Astrocyte (in vitro differentiated cells and primary cell): ENCODE measurements at regions not wholly inside any gene's neighbourhood (a gene's known extent, or its start where the extent isn't known, plus 50 kb on each side); places are given as distances from the start of the nearest gene placed in this dataset.

Experiments used
- DNase-seq: peaks from one replicate; pipeline ENCODE4 v3.0.0-alpha.2; 2010; ENCODE audit warnings: low read depth
- FAIRE-seq: peaks from 2 replicates; lab custom pipeline; 2011; peaks lifted over from hg19 to GRCh38; lab: Jason Lieb, UNC
- H2AFZ ChIP-seq: 2 replicates; pipeline ENCODE4 v1.6.0; 2012; ENCODE audit warnings: low read depth, low read length, inconsistent platforms
- H3K27ac ChIP-seq: 2 replicates; pipeline ENCODE4 v1.5.1; 2011; ENCODE audit warnings: low read depth, low read length, inconsistent platforms
- H3K27me3 ChIP-seq: 2 replicates; pipeline ENCODE4 v1.6.0; 2011; ENCODE audit warnings: low read length, inconsistent platforms; ENCODE audit not compliant: insufficient read depth
- H3K36me3 ChIP-seq: 2 replicates; pipeline ENCODE4 v1.5.1; 2011; ENCODE audit warnings: low read length, inconsistent platforms; ENCODE audit not compliant: insufficient read depth
- H3K4me1 ChIP-seq: 2 replicates; pipeline ENCODE4 v1.5.1; 2011; ENCODE audit warnings: low read length, inconsistent platforms; ENCODE audit not compliant: insufficient read depth
- H3K4me2 ChIP-seq: 2 replicates; pipeline ENCODE4 v1.6.0; 2012; ENCODE audit warnings: low read length, inconsistent platforms
- H3K4me3 ChIP-seq: 2 replicates; pipeline ENCODE4 v1.5.1; 2011; ENCODE audit warnings: low read depth, mild to moderate bottlenecking, low read length, inconsistent platforms; ENCODE audit not compliant: insufficient read depth
- H3K79me2 ChIP-seq: 2 replicates; pipeline ENCODE4 v1.6.0; 2012; ENCODE audit warnings: mild to moderate bottlenecking, low read length, inconsistent platforms; ENCODE audit not compliant: insufficient read depth
- H3K9ac ChIP-seq: 2 replicates; pipeline ENCODE4 v1.6.0; 2012; ENCODE audit warnings: mild to moderate bottlenecking, low read length, inconsistent platforms
- H3K9me3 ChIP-seq: 2 replicates; pipeline ENCODE4 v1.5.1; 2012; ENCODE audit warnings: low read depth, mild to moderate bottlenecking, low read length, inconsistent platforms; ENCODE audit not compliant: insufficient read depth
- H4K20me1 ChIP-seq: 2 replicates; pipeline ENCODE4 v1.6.0; 2012; ENCODE audit warnings: low read length, inconsistent platforms; ENCODE audit not compliant: insufficient read depth
- H3K27ac Mint-ChIP-seq: one replicate; pipeline ENCODE4 v1.8.0; 2021; ENCODE audit warnings: mild to moderate bottlenecking, mixed read lengths; ENCODE audit not compliant: unreplicated experiment
- H3K27me3 Mint-ChIP-seq: one replicate; pipeline ENCODE4 v1.8.0; 2021; ENCODE audit warnings: low read depth, mixed read lengths; ENCODE audit not compliant: unreplicated experiment
- H3K36me3 Mint-ChIP-seq: one replicate; pipeline ENCODE4 v1.8.0; 2021; ENCODE audit warnings: low read depth, mixed read lengths; ENCODE audit not compliant: unreplicated experiment
- H3K4me1 Mint-ChIP-seq: one replicate; pipeline ENCODE4 v1.8.0; 2021; ENCODE audit warnings: low read depth, mixed read lengths; ENCODE audit not compliant: unreplicated experiment
- H3K4me3 Mint-ChIP-seq: one replicate; pipeline ENCODE4 v1.8.0; 2021; ENCODE audit warnings: mild to moderate bottlenecking, moderate library complexity, mixed read lengths; ENCODE audit not compliant: unreplicated experiment
- H3K9me3 Mint-ChIP-seq: one replicate; pipeline ENCODE4 v1.8.0; 2021; ENCODE audit warnings: mild to moderate bottlenecking, mixed read lengths; ENCODE audit not compliant: unreplicated experiment
- CTCF ChIP-seq: IDR thresholded peaks from 2 replicates; pipeline ENCODE4 v1.5.1; 2011; ENCODE audit warnings: low read depth, mild to moderate bottlenecking, inconsistent platforms, low read length, moderate library complexity; ENCODE audit not compliant: insufficient read depth
- EZH2 ChIP-seq: IDR thresholded peaks from 2 replicates; pipeline ENCODE4 v1.6.1; 2012; ENCODE audit warnings: mild to moderate bottlenecking, low read length, inconsistent platforms; ENCODE audit not compliant: insufficient read depth

GRCh38 chr20:3315136-3315535, 76.1 kb upstream of the SLC4A11 start:
- Histone ChIP-seq H3K4me3 (no peak overlapping the region), H2AFZ (no peak overlapping the region), H3K27ac (no peak overlapping the region), H3K27me3 (no peaks in the 10 kb centered on the region), H3K9me3 (no peaks in the 10 kb centered on the region), H3K79me2 (no peaks in the 10 kb centered on the region), H3K9ac (no peak overlapping the region), H3K4me2 (no peak overlapping the region), H3K4me1 (peaks cover 23% of the 10 kb centered on the region), H3K36me3 (peaks cover 10% of the 10 kb centered on the region), H4K20me1 (peaks cover 4% of the 10 kb centered on the region)
- H3K27ac Mint-ChIP-seq = no peak overlapping the region
- FAIRE-seq = no peak
- H3K9me3 Mint-ChIP-seq = no peaks in the 10 kb centered on the region
- peaks cover 31% of the 10 kb centered on the region for H3K4me1 Mint-ChIP-seq
- no peaks in the 10 kb centered on the region for H3K27me3 Mint-ChIP-seq
- TF ChIP-seq EZH2 (no peak), CTCF (no peak)
- H3K4me3 Mint-ChIP-seq = no peak overlapping the region
- DNase-seq = no peak
- H3K36me3 Mint-ChIP-seq = peaks cover 36% of the 10 kb centered on the region

- TF ChIP-seq CTCF (no peak), EZH2 (no peak)
- Histone ChIP-seq H4K20me1 (peaks cover 4% of the 10 kb centered on the region), H3K79me2 (no peaks in the 10 kb centered on the region), H3K27me3 (no peaks in the 10 kb centered on the region), H3K4me3 (no peak overlapping the region), H3K4me2 (no peak overlapping the region), H3K36me3 (peaks cover 11% of the 10 kb centered on the region), H3K9ac (no peak overlapping the region), H3K9me3 (no peaks in the 10 kb centered on the region), H3K4me1 (peaks cover 23% of the 10 kb centered on the region), H3K27ac (no peak overlapping the region), H2AFZ (no peak overlapping the region)
- H3K9me3 Mint-ChIP-seq = no peaks in the 10 kb centered on the region
- no peak for DNase-seq
- no peak for FAIRE-seq
- no peak overlapping the region for H3K4me3 Mint-ChIP-seq
- H3K27ac Mint-ChIP-seq = no peak overlapping the region
- peaks cover 32% of the 10 kb centered on the region for H3K4me1 Mint-ChIP-seq
- peaks cover 34% of the 10 kb centered on the region for H3K36me3 Mint-ChIP-seq
- no peaks in the 10 kb centered on the region for H3K27me3 Mint-ChIP-seq
Measured at GRCh38 chr20:3314391-3314790, 75.4 kb upstream of the SLC4A11 start.

- peaks cover 23% of the 10 kb centered on the region for H3K4me1 ChIP-seq
- H3K36me3 ChIP-seq = peaks cover 12% of the 10 kb centered on the region
- Mint-ChIP-seq H3K27me3 (no peaks in the 10 kb centered on the region), H3K27ac (peak overlapping the region; percentile 41), H3K4me3 (no peak overlapping the region), H3K9me3 (no peaks in the 10 kb centered on the region), H3K4me1 (peaks cover 37% of the 10 kb centered on the region), H3K36me3 (peaks cover 36% of the 10 kb centered on the region)
- no peak for FAIRE-seq
- H4K20me1 ChIP-seq = peaks cover 4% of the 10 kb centered on the region
- DNase-seq = no peak
- no peaks in the 10 kb centered on the region for H3K27me3 ChIP-seq
- no peaks in the 10 kb centered on the region for H3K79me2 ChIP-seq
- no peaks in the 10 kb centered on the region for H3K9me3 ChIP-seq
- H3K4me3 ChIP-seq = no peak overlapping the region
- TF ChIP-seq EZH2 = no peak
- no peak for TF ChIP-seq CTCF
- H3K9ac ChIP-seq = peak overlapping the region; percentile 10
- H2AFZ ChIP-seq = no peak overlapping the region
- H3K27ac ChIP-seq = peak overlapping the region; percentile 9
- H3K4me2 ChIP-seq = peak overlapping the region; percentile 55
Measured at GRCh38 chr20:3313683-3314065, 74.7 kb upstream of the SLC4A11 start.
